ENCODE measurements at regions not wholly inside any gene's neighbourhood (a gene's known extent, or its start where the extent isn't known, plus 50 kb on each side); places are given as distances from the start of the nearest gene placed in this dataset.

DNA sequence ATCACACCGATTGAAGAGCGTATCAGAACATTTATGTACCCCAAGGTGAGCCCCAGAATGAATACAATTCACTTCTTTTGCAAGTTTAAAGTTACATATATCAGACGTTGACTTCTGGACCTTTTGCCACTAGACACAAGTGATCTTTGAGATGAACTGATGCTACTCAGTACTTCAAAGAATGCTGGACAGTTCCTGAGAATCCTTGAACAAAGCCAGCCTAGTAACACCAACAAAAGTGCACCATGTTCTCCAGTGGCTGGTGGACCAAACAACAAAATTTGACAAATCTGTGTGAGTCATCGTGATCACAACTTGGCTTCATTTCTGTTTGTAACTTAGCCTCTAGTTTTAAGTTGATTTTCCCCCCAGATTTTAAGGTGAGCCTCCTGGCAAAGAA lies 355.7 kb downstream of the SOX2 start:
- TF ChIP-seq POLR2A (IDR thresholded peaks at IDR 0.05; ENCODE audit: low read length) = no peak
- TF ChIP-seq GATA1 (IDR thresholded peaks at IDR 0.05; ENCODE audit: low read depth, low read length) = no peak
